Mesendoderm (in vitro differentiated cells): ENCODE measurements at regions not wholly inside any gene's neighbourhood (a gene's known extent, or its start where the extent isn't known, plus 50 kb on each side); places are given as distances from the start of the nearest gene placed in this dataset.
"Not testable (repeated sequence)": the region's sequence is repeated elsewhere in the genome, so short reads cannot be mapped to it uniquely, and the experiment has no call there.

Experiments used
- DNase-seq: peaks from one replicate; pipeline ENCODE4 v3.0.0; 2013
- H2AK5ac ChIP-seq: 2 replicates; pipeline ENCODE4 v1.6.1; 2013; ENCODE audit warnings: low read length, inconsistent platforms
- H2BK120ac ChIP-seq: 2 replicates; pipeline ENCODE4 v1.6.1; 2013; ENCODE audit warnings: low read depth, mild to moderate bottlenecking, low read length, moderate library complexity, mixed read lengths
- H2BK15ac ChIP-seq: replicated peaks from 2 replicates; pipeline ENCODE4 v1.6.1; 2013; ENCODE audit warnings: low read depth, mild to moderate bottlenecking, moderate library complexity
- H2BK5ac ChIP-seq: 2 replicates; pipeline ENCODE4 v1.6.1; 2013; ENCODE audit warnings: low read length, inconsistent platforms
- H3K18ac ChIP-seq: 2 replicates; pipeline ENCODE4 v1.6.1; 2013; ENCODE audit warnings: mild to moderate bottlenecking, low read length, mixed read lengths
- H3K23ac ChIP-seq: one replicate; pipeline ENCODE4 v1.6.1; 2013; ENCODE audit warnings: low read length
- H3K27ac ChIP-seq: 2 replicates; pipeline ENCODE4 v1.5.1; 2013; ENCODE audit warnings: low read depth, mild to moderate bottlenecking, inconsistent platforms, low read length, moderate library complexity
- H3K27me3 ChIP-seq: 2 replicates; pipeline ENCODE4 v1.6.1; 2013; ENCODE audit warnings: low read length, control low read depth, mild to moderate bottlenecking, inconsistent platforms; ENCODE audit not compliant: insufficient read depth, poor library complexity
- H3K36me3 ChIP-seq: 2 replicates; pipeline ENCODE4 v1.6.1; 2013; ENCODE audit warnings: low read length, inconsistent platforms; ENCODE audit not compliant: control insufficient read depth, insufficient read depth
- H3K4ac ChIP-seq: one replicate; pipeline ENCODE4 v1.6.1; 2013; ENCODE audit warnings: low read depth, mild to moderate bottlenecking, low read length, moderate library complexity
- H3K4me1 ChIP-seq: 2 replicates; pipeline ENCODE4 v1.6.1; 2013; ENCODE audit warnings: low read depth, low read length, inconsistent platforms; ENCODE audit not compliant: control insufficient read depth
- H3K4me2 ChIP-seq: 2 replicates; pipeline ENCODE4 v1.6.1; 2013; ENCODE audit warnings: low read length
- H3K4me3 ChIP-seq: 2 replicates; pipeline ENCODE4 v1.5.1; 2013; ENCODE audit warnings: mild to moderate bottlenecking, low read length
- H3K56ac ChIP-seq: one replicate; pipeline ENCODE4 v1.6.1; 2013; ENCODE audit warnings: low read length
- H3K79me1 ChIP-seq: 2 replicates; pipeline ENCODE4 v1.6.1; 2013; ENCODE audit warnings: low read length, inconsistent platforms
- H3K79me2 ChIP-seq: 2 replicates; pipeline ENCODE4 v1.6.1; 2013; ENCODE audit warnings: mild to moderate bottlenecking, low read length; ENCODE audit not compliant: control insufficient read depth, insufficient read depth
- H3K9ac ChIP-seq: 2 replicates; pipeline ENCODE4 v1.6.1; 2013; ENCODE audit warnings: low read length, inconsistent platforms
- H4K5ac ChIP-seq: one replicate; pipeline ENCODE4 v1.6.1; 2013; ENCODE audit warnings: low read length
- H4K8ac ChIP-seq: one replicate; pipeline ENCODE4 v1.6.1; 2013; ENCODE audit warnings: low read depth, mild to moderate bottlenecking, control low read depth, low read length, moderate library complexity
- WGBS: extraction: QIAGEN DNeasy Blood & Tissue Kit; methylation state at CpG from one replicate; pipeline ENCODE4 v1.1.7; 2013; ENCODE audit warnings: low lambda C conversion rate, missing lambda C conversion rate; ENCODE audit not compliant: insufficient coverage; ENCODE audit errors: extremely low coverage; 5-methylcytosine and 5-hydroxymethylcytosine counted together

DNA sequence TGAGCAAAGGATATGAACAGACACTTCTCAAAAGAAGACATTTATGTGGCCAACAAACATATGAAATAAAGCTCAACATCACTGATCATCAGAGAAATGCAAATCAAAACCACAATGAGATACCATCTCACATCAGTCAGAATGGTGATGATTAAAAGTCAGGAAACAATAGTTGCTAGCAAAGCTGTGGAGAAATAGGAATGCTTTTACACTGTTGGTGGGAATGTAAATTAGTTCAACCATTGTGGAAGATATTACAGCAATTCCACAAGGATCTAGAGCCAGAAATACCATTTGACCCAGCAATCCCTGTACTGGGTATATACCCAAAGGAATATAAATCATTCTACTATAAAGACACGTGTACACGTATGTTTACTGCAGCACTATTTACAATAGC lies 284.2 kb downstream of the AHR start:
- H2AK5ac ChIP-seq, H3K18ac ChIP-seq, H2BK5ac ChIP-seq, H4K8ac ChIP-seq, H2BK120ac ChIP-seq, H3K9ac ChIP-seq, H3K79me1 ChIP-seq, H3K4me1 ChIP-seq, H3K27ac ChIP-seq, H3K79me2 ChIP-seq, H3K4me2 ChIP-seq, H3K56ac ChIP-seq, H4K5ac ChIP-seq, H2BK15ac ChIP-seq, H3K23ac ChIP-seq, H3K4ac ChIP-seq, H3K4me3 ChIP-seq, H3K27me3 ChIP-seq, H3K36me3 ChIP-seq: not testable (repeated sequence)
- no CpG with 5 or more reads among the region's 2 CpGs for WGBS
- DNase-seq, result peak; percentile 7

DNA sequence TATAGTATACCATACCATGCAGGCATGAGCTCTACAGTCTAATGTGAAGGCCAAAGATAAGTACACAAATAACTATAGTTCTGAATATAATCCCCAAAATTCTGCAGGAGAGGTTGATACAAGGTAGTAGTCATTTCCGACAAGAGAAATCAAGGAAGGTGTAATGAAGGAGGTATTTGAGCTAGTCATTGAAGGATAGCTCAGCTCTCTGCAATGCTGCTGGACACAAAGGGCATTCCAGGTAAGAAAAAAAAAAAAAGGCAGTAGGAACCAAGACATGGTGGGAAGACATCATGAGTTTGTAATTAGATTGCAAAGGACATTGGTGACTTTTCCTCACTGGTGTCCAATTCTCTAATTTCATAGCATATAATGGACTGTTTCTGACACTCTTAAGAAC lies 285.3 kb downstream of the AHR start:
- Histone ChIP-seq H3K4me1 (no peaks in the 10 kb centered on the region), H3K79me1 (no peaks in the 10 kb centered on the region), H3K27me3 (no peaks in the 10 kb centered on the region), H3K9ac (no peak overlapping the region), H3K27ac (no peak overlapping the region), H4K5ac (no peak overlapping the region), H2AK5ac (no peak overlapping the region), H3K36me3 (no peaks in the 10 kb centered on the region), H3K18ac (no peak overlapping the region), H3K4ac (no peak overlapping the region), H3K56ac (no peak overlapping the region), H2BK15ac (no peak overlapping the region), H2BK5ac (no peak overlapping the region), H3K79me2 (no peaks in the 10 kb centered on the region), H2BK120ac (no peak overlapping the region), H3K23ac (no peak overlapping the region), H4K8ac (no peak overlapping the region), H3K4me2 (no peak overlapping the region), H3K4me3 (no peak overlapping the region)
- WGBS, result no CpG with 5 or more reads among the region's 1 CpG
- DNase-seq, result no peak

DNA sequence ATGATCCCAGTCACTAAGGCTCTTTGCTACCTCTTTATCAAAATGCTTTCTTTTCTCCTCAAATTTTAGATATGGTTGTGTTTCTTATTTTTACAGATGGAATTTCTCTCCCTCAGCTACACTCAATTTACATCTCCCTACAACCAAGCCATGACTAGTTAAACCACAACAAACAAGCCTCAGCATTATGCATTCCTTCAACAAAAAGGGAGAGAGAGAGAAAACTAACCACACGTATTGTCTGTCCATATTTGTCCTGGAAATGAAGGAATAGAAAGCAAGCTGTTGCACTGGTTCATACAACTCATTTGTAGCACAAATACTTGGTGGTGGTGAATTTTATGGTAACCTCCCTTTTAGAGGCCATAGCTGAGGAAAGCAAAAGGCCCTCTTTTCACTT lies 286.4 kb downstream of the AHR start:
- no CpG with 5 or more reads among the region's 1 CpG for WGBS
- Histone ChIP-seq H3K79me1 (no peaks in the 10 kb centered on the region), H3K18ac (no peak overlapping the region), H3K9ac (no peak overlapping the region), H3K23ac (no peak overlapping the region), H2AK5ac (no peak overlapping the region), H4K8ac (no peak overlapping the region), H3K27me3 (no peaks in the 10 kb centered on the region), H2BK15ac (no peak overlapping the region), H3K4me3 (no peak overlapping the region), H3K4me2 (no peak overlapping the region), H3K79me2 (no peaks in the 10 kb centered on the region), H3K4me1 (no peaks in the 10 kb centered on the region), H3K27ac (no peak overlapping the region), H2BK5ac (no peak overlapping the region), H4K5ac (no peak overlapping the region), H3K4ac (no peak overlapping the region), H3K56ac (no peak overlapping the region), H2BK120ac (no peak overlapping the region), H3K36me3 (no peaks in the 10 kb centered on the region)
- DNase-seq, result no peak

DNA sequence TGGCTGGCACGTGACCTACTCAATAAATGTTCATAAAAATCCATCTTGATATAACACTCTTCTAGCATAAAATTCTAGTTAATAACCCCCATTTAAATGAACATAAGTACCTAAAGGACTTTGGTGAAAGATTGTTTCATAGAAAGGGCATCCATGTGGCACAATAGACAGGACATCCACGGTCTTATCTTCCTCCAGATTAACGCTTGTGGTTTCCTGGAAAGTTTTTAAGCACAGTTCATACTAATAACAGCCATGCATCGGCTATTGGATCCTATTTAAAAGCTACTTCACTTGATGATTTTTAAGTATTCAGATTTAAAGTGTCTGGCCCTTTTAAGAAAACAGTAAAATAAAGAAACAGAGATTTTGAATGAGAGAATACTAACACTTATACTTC lies 288.3 kb downstream of the AHR start:
- no peaks in the 10 kb centered on the region for H3K27me3 ChIP-seq
- no peaks in the 10 kb centered on the region for H3K79me1 ChIP-seq
- H2BK120ac ChIP-seq, result no peak overlapping the region
- no peak overlapping the region for H3K4me2 ChIP-seq
- no peak overlapping the region for H3K56ac ChIP-seq
- no peak overlapping the region for H2BK5ac ChIP-seq
- H4K5ac ChIP-seq, result no peak overlapping the region
- H3K36me3 ChIP-seq, result no peaks in the 10 kb centered on the region
- no peak for DNase-seq
- no CpG with 5 or more reads among the region's 4 CpGs for WGBS
- no peak overlapping the region for H3K23ac ChIP-seq
- H3K27ac ChIP-seq, result no peak overlapping the region
- no peak overlapping the region for H3K4me3 ChIP-seq
- H2BK15ac ChIP-seq, result no peak overlapping the region
- no peaks in the 10 kb centered on the region for H3K4me1 ChIP-seq
- no peak overlapping the region for H3K18ac ChIP-seq
- H4K8ac ChIP-seq, result no peak overlapping the region
- H2AK5ac ChIP-seq, result no peak overlapping the region
- no peak overlapping the region for H3K4ac ChIP-seq
- H3K9ac ChIP-seq, result no peak overlapping the region
- no peaks in the 10 kb centered on the region for H3K79me2 ChIP-seq

DNA sequence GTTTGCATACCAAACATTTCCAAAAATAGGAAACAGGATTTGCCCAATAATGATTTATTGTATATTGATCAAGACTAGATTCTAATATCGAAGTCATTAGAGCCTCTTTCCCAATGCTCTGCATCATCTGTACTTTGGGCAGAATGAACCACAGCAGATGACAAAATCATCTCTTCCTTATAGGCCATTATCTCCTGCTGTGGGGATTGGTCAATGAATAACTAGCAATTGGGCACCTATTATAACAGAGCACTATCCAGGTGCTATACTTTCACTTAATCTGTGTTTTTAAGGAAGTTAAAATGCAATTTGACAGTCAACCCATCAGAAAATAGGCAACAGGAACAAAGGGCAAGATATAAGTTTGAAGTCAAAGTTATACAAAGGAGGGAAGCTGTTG lies 290.3 kb downstream of the AHR start:
- no peak overlapping the region for H3K9ac ChIP-seq
- H3K4ac ChIP-seq, result no peak overlapping the region
- no peak for DNase-seq
- no peak overlapping the region for H3K18ac ChIP-seq
- H2BK15ac ChIP-seq, result no peak overlapping the region
- WGBS, result no CpG with 5 or more reads among the region's 1 CpG
- no peak overlapping the region for H3K23ac ChIP-seq
- no peak overlapping the region for H2BK120ac ChIP-seq
- no peaks in the 10 kb centered on the region for H3K79me1 ChIP-seq
- no peak overlapping the region for H2BK5ac ChIP-seq
- no peak overlapping the region for H2AK5ac ChIP-seq
- H3K27me3 ChIP-seq, result no peaks in the 10 kb centered on the region
- no peaks in the 10 kb centered on the region for H3K36me3 ChIP-seq
- H3K27ac ChIP-seq, result no peak overlapping the region
- H4K5ac ChIP-seq, result no peak overlapping the region
- no peaks in the 10 kb centered on the region for H3K4me1 ChIP-seq
- H4K8ac ChIP-seq, result no peak overlapping the region
- H3K79me2 ChIP-seq, result no peaks in the 10 kb centered on the region
- H3K4me3 ChIP-seq, result no peak overlapping the region
- H3K4me2 ChIP-seq, result no peak overlapping the region
- H3K56ac ChIP-seq, result no peak overlapping the region

DNA sequence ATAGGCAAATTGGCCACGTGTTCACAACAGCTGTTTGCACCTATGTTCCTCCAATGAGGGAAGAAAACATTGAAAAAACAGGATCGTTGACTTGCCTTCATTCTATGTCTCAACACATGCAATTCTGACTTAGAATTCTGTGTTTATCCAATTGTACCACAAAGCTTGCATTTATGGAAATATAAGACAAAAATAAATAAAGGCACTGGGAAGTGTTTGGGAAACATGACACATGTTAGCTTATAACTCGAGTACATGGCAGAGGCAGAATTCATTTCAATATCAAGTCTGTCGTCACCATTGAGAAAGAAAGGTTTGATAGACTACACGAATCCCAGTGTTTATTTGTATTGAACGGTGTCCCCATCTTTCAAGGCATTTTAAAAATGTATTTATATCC lies 291.2 kb downstream of the AHR start:
- Histone ChIP-seq H2AK5ac (no peak overlapping the region), H3K79me1 (no peaks in the 10 kb centered on the region), H2BK120ac (no peak overlapping the region), H3K56ac (no peak overlapping the region), H3K27me3 (no peaks in the 10 kb centered on the region), H3K9ac (no peak overlapping the region), H3K4me3 (no peak overlapping the region), H4K8ac (no peak overlapping the region), H3K4me2 (no peak overlapping the region), H2BK15ac (no peak overlapping the region), H3K4me1 (no peaks in the 10 kb centered on the region), H3K18ac (no peak overlapping the region), H3K79me2 (no peaks in the 10 kb centered on the region), H2BK5ac (no peak overlapping the region), H3K23ac (no peak overlapping the region), H3K27ac (no peak overlapping the region), H4K5ac (no peak overlapping the region), H3K36me3 (no peaks in the 10 kb centered on the region), H3K4ac (no peak overlapping the region)
- no peak for DNase-seq
- WGBS, result no CpG with 5 or more reads among the region's 6 CpGs
